Cerebellar cortex (tissue), 1 donor: ENCODE measurements at regions not wholly inside any gene's neighbourhood (a gene's known extent, or its start where the extent isn't known, plus 50 kb on each side); places are given as distances from the start of the nearest gene placed in this dataset.

Experiments used
- DNase-seq: peaks from one replicate; pipeline ENCODE4 v3.0.0-alpha.2; 2015; ENCODE audit warnings: low spot score

DNA sequence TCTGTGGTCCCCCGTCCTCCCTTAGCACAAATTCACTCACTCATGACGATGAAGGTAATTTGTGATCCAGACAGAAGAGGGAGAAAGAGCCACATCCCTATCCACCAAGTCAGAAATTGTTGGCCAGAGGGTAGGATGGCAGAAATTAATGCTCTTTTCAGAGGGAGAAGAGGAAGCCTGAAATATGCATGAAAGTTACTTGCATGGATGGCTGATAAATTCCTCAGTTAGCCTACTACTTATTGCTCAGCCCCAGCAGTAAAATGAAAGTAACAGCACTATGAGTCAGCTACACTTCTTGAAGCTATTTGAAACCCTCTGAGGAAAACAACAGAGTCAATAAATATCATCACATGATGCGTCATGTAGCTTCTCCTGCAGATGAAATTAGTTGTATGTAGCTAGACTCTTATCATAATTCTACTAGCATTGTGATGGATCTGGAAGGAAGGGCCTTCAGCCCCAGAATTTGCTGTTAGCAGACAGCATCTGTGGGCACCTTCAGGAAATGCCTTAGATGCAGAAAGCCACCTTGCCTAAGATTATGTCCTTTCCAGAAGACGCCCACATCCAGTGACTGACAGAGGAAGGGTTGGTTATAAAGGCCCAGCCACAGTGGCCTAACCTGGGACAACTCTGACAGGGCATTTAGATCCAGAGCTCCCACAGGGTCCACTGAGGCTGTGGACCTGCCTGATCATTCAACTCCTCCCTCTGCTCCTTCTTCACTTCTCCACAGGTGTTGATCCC, 81.2 kb upstream of the CCDC112 start:
- peak; percentile 42 for DNase-seq

DNA sequence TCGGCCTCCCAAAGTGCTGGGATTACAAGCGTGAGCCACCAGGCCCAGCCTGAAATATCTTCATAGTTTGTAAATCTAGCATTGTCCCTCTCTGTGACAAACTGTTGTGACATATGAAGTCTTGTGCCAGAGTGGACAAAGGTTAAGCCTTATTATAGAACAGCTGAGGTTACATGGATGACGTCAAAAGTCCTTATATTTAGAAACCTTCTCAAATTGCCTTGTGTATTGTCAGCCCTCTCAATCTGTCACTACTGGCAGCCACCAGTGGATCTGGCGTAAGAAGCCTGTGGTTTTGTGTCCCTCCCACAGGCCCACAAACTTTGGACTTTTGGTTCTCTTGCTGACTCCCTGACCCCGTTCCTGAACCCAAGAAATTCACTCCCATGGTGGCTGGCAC, 79.4 kb upstream of the CCDC112 start:
- peak; percentile 79 for DNase-seq

- no peak for DNase-seq
These were observed 77.8 kb upstream of the CCDC112 start for GRCh38 chr5:115374057-115374775.

- DNase-seq = no peak
These were observed 75.7 kb upstream of the CCDC112 start for GRCh38 chr5:115372146-115372545.

- DNase-seq = no peak
These were observed 73.1 kb upstream of the CCDC112 start for GRCh38 chr5:115369430-115370144.

DNA sequence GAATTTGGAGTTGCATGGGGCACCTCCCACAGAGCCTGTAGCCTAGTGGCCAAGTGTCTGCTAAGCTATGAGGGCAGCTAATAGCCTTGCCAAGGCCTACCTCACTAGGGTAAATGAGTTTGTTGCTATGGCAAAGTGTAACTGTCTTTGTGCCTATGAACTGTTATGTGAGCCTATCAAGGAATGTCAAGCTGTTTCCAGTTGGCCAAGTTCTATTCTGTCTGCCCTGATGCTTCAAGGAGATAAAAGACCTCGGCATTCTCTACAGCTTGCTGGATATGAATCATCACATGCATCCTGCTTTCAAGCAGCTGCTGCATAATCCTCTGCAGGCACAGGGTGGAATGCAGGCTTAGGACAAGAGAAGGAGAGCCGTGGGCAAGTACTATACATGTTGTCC, 69.8 kb upstream of the CCDC112 start:
- DNase-seq = no peak

GRCh38 chr5:115363879-115364278, 67.4 kb upstream of the CCDC112 start:
- DNase-seq = no peak

- DNase-seq = no peak
These were observed 63.7 kb upstream of the CCDC112 start for GRCh38 chr5:115360046-115360685.

DNA sequence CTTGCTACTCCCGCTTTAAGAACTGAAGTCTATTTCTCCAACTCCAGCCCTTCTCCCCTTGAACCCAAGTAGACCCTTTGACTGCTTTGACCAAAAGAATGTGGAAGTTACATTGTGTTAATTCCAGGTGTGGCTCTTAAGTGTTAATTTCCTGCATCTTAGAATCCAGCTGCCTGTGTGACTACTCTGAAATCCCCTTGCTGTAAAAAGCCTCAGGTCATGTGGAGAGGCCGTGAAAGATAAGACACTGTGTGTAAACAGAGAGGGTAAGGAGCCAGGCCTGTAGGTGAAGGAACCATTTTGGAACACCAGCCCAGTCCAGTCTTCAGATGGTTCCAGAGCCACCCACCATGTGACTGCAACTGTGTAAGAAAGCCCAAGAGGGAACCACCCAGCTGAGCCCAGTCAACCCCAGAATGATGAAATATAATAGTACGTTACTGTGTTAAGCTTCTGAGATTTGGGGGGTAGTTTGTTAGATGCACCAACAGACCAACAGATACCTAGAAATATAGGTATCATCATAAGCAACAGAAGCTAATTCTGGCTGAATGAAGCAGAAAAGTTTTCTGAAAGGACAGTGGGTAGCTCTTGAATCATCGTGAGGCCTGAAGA, 59.4 kb upstream of the CCDC112 start:
- DNase-seq = no peak

DNA sequence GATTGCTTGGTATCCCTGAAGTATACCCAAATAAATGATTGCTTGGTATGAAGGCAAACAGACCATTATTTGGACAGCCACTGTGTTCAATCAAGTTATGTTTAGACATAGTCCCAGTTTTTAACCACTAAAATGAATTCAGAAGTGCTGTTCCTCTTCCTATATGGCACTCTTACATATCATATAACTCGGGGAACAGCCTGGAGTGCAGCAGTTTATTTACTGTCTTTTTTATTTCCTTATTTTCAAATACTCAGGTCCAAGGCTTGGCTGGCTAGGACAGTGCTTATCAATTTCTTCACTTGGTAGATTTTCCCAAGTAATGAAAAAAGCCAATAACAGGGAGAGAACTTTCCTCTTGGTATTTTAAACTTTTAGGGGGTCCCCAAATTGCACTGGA, 58.6 kb upstream of the CCDC112 start:
- no peak for DNase-seq

DNA sequence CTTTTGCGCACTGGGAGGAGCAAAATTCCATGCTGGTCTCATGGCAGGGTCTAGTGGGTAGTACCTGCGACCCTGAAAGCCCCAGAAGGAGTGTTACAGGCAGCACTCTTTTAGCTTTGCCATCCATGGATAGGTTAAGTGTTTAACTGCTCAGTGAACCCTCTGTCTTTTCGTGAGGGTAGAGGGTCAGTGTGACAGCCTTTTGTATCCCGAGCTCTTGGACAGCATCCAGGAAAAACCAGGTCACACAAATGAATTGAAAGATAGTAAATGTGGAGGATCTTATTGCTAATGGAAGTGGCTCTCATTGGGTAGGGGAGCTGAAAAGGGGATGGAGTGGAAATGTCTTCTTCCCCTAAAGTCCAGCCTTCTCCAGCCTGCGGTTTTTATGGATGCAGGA, 57.8 kb upstream of the CCDC112 start:
- DNase-seq = no peak

- no peak for DNase-seq
These were observed 56.1 kb upstream of the CCDC112 start for GRCh38 chr5:115352571-115352970.

GRCh38 chr5:115351356-115352195, 55.1 kb upstream of the CCDC112 start:
- DNase-seq = no peak

DNA sequence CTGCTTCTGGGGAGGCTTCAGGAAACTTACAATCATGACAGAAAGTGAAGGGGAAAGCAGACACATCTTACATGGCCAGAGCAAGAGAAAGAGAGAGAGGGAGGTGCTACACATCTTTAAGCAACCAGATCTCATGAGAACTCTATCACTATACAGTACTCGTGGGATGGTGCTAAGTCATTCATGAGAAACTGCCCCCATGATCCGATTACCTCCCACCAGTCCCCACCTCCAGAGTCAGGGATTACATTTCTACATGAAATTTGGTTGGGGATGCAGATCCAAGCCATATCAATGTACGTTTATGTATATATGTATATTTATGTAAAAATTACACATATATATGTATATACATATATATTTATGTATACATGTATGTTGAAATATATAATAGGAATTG, 54.4 kb upstream of the CCDC112 start:
- no peak for DNase-seq

DNA sequence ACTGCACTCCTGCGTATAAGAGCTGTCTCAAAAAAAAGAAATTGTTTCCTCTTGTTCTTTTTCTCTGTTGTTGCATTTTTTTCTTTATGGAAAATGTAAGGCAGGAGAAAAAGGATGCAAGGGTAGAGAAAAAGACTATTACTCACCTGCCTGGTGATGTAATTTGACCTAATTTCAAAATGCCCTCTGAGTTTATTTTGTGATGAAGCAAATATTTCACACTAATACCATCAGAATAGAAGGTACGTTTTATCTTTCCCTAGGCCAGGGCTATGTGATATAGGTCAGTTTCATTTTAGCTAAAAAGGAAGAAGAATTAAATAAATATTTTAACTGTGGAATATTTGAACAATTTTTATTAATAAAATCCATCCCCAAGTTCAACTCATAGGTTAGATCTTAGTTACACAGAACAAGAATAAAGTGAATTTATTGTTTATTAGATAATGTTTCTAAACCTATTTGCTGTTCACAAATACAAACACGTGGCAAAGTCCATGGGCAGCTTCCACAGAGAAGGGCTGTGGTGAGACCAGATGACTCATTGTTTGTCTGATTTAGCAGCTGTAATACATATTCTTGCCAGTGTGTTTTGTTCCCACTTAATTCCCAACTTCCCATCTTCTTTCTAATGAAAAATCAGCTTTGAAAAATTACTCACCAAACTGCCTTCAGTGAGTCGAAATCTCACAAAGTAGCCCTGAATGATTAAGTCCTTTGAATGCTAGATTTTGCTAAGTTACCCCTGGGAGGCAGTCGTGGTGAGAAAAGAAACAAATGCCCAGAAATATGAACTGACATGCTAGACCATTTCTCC, 52.8 kb upstream of the CCDC112 start:
- DNase-seq = no peak

GRCh38 chr5:115348175-115348574, 51.7 kb upstream of the CCDC112 start:
- no peak for DNase-seq
